ENCODE measurements at regions not wholly inside any gene's neighbourhood (a gene's known extent, or its start where the extent isn't known, plus 50 kb on each side); places are given as distances from the start of the nearest gene placed in this dataset.
"Not testable (repeated sequence)": the region's sequence is repeated elsewhere in the genome, so short reads cannot be mapped to it uniquely, and the experiment has no call there.

DNA sequence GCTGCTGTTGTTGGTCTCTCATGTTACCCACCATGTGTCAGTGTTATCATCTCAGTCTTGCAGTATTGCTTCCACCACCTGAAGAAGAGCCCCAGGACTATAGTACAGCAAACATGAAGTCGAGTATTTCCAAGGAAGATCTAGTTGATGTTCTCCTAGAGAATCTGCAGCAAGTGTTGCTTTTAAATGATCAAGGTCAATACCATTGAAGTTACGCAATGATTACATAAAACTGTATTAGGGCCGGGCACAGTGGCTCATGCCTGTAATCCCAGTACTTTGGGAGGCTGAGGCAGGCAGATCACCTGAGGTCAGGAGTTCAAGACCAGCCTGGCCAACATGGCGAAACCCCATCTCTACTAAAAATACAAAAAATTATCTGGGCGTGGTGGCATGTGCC, 173.9 kb downstream of the TJP1 start:
- DNase-seq; in situ Hi-C loops (cut with HindIII; ENCODE audit: low pct_ligation_motif_present, low pct_unique_long_range_greater_than_20kb, low sequenced_read_pairs): not testable (repeated sequence)

DNA sequence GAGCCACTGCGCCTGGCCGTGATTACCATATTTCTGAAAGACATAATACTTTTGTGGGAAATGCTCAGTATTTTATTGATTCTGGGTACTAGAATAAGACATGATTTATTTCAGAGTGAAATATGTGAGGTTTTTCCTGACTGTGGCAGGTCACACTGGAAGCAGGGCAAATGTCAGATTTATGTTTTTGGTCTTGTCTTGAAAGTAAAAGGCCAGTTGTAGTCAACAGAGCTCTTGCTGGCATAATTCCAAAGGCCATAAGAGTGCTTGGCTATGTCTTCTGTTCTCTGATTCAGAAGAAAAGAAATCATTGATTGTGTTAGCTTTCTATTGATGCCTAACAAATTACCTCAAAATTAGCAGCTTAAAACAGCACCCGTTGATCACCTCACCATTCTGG, 176.4 kb downstream of the TJP1 start:
- no peak for DNase-seq
- in situ Hi-C loops (cut with HindIII; ENCODE audit: low pct_ligation_motif_present, low pct_unique_long_range_greater_than_20kb, low sequenced_read_pairs), result no loop called here

DNA sequence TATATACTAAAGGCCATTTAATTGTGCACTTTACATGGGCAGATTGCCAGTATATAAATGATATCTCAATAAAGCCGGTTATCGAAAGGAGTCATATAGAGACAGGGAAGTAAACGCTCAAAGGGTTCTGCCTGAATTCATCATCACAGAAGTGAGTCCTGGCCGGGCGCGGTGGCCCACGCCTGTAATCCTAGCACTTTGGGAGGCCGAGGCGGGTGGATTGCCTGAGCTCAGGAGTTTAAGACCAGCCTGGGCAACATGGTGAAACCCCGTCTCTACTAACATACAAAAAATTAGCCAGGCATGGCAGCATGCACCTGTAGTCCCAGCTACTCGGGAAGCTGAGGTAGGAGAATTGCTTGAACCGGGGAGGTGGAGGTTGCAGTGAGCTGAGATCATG, 177.9 kb downstream of the TJP1 start:
- in situ Hi-C loops (cut with HindIII; ENCODE audit: low pct_ligation_motif_present, low pct_unique_long_range_greater_than_20kb, low sequenced_read_pairs), result not testable (repeated sequence)

DNA sequence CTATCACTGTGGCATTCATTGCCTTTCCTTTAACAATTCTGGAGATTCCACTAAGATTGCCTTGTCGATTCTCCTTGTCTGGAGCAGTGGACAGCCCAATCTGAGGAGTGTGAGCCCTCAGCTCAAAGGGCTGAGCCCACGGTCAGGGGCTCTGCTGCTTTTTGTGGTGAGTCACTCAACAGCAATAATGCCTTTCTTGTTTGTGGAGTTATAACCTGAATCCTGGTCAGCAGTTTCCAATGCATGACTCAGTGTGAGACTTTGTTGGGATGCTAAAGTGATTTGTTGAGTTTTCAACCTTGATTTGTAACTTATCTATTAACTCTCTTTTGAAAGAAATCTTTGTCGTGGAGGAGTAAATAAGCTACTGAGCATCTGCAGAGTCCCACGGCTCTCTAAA, 183.5 kb downstream of the TJP1 start:
- in situ Hi-C loops (cut with HindIII; ENCODE audit: low pct_ligation_motif_present, low pct_unique_long_range_greater_than_20kb, low sequenced_read_pairs), result no loop called here
- DNase-seq, result no peak

More for the DNA sequence above, 177.9 kb downstream of the TJP1 start:
- not testable (repeated sequence) for DNase-seq

DNA sequence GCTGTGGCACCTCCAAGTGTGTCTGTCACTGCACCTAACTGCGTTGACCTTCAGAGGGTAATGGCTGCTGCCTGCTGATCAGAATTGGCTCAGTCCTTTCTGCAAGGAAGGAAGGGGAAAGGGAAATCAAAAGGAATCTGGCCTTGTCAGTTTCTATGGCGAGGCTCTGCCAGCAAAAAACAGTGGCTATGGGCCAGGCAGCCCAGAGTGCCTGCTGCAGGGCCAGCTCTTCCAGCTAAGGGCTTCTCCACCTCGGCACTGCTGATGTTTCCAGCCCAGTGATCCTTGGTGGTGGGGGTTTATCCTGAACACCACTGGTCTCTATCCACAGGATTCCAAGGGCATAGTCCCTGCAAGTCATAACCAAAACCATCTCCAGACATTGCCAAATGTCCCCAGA, 184.3 kb downstream of the TJP1 start:
- no peak for DNase-seq
- in situ Hi-C loops (cut with HindIII; ENCODE audit: low pct_ligation_motif_present, low pct_unique_long_range_greater_than_20kb, low sequenced_read_pairs), result no loop called here

DNA sequence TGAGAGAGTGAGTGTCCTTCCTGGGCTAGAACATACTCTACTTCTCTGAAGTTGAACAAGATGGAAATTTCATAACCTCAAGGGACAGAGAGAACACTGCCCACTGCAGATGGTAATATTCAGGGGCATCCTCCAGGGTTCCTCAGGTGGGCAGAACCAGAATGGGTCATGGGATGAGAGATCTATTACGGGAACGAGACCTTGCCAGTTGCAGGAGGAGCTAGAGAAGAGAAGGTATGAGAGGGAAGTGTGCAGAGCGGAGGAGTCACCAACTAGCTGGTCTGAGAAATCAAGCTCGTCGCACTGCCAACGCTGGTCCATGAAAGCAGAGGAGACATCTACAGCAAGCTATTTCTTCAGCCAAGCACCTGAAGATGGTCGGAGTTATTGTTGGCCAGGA, 184.7 kb downstream of the TJP1 start:
- in situ Hi-C loops (cut with HindIII; ENCODE audit: low pct_ligation_motif_present, low pct_unique_long_range_greater_than_20kb, low sequenced_read_pairs), result no loop called here
- no peak for DNase-seq

DNA sequence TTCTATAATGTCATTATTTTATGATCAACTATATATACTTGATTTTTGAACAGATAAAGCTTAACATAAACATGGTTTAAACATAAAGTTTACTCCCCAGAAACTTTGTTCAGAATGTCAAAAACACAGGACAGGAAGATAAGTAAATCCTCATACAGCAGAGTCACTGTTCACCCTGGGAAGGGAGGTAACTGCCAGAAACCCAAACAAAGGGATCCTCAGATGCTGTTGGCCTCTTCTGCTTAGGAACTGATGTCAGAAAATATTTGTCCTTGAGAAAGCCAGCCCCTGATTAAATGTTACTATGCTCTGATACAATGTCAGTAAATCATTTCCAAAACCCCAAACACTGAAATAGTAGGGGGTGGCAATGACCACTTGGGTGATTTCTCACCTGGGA, 185.3 kb downstream of the TJP1 start:
- in situ Hi-C loops (cut with HindIII; ENCODE audit: low pct_ligation_motif_present, low pct_unique_long_range_greater_than_20kb, low sequenced_read_pairs), result no loop called here
- DNase-seq, result no peak

DNA sequence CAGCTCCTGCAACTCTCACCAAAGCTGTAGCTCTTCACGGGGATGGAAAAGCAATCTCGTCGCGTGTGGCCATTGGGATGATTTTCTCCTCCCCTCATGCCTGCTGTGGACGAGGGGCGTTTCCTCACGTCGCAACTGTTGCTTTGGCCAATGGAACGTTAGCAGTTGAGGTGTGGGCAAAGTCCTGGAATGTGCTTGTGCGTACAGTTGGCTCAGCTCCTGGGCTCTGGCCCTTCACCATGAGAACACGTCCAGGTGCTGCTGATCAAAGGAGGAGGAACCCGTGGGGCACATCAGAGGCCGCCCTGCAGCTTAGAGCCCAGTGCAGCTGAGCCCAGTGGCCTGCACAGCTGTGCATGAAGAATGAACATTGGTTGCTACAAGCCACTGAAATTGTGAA, 186.1 kb downstream of the TJP1 start:
- in situ Hi-C loops (cut with HindIII; ENCODE audit: low pct_ligation_motif_present, low pct_unique_long_range_greater_than_20kb, low sequenced_read_pairs), result no loop called here
- DNase-seq, result no peak

DNA sequence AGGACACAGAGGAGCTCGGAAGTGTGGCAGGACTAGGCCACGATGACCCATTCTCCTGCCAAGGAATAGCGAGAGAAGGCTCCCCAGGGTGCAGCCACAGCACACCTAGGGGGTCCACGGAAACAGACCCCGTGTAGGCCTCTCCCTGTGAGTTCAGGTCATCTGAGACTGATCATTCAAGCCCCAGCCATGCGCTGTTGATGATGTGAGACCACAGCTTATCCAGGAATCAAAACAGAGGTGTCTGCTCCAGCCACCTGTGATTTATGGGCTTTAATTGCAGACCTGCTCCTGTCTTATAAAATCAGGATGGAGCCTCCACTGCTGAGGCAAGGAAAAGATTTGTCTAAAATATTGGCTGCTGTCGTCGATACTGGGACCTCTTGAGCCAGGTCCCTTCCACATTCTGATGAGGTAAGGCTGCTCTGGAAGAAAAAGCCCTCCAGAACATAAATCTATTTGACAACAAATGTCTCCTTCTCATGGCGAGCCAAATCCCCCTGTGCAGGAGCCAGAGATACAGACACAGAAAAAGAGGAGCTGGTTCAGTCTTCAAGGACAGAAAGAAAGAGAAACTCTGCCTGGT, 186.7 kb downstream of the TJP1 start:
- in situ Hi-C loops (cut with HindIII; ENCODE audit: low pct_ligation_motif_present, low pct_unique_long_range_greater_than_20kb, low sequenced_read_pairs), result no loop called here
- no peak for DNase-seq

DNA sequence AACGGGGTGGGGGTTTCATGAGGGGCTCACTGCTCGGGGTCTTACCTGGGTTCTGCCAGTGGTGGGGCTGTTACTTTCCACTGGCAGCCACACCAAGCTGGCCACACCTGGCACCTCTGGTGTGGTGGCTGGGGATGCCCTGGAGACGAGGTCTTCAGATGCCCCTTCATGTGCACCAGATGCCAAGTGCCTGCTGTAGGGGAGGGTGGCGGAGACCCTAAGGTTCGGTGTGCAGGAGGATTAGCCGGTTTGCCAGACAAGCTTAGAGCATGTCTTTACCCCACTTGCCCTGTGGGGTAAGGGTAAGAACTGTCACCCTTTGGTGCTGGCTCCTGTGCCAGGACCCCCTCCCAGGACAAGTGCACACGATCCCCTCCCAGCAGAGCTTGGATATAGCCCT, 188.3 kb downstream of the TJP1 start:
- in situ Hi-C loops (cut with HindIII; ENCODE audit: low pct_ligation_motif_present, low pct_unique_long_range_greater_than_20kb, low sequenced_read_pairs), result no loop called here
- no peak for DNase-seq

DNA sequence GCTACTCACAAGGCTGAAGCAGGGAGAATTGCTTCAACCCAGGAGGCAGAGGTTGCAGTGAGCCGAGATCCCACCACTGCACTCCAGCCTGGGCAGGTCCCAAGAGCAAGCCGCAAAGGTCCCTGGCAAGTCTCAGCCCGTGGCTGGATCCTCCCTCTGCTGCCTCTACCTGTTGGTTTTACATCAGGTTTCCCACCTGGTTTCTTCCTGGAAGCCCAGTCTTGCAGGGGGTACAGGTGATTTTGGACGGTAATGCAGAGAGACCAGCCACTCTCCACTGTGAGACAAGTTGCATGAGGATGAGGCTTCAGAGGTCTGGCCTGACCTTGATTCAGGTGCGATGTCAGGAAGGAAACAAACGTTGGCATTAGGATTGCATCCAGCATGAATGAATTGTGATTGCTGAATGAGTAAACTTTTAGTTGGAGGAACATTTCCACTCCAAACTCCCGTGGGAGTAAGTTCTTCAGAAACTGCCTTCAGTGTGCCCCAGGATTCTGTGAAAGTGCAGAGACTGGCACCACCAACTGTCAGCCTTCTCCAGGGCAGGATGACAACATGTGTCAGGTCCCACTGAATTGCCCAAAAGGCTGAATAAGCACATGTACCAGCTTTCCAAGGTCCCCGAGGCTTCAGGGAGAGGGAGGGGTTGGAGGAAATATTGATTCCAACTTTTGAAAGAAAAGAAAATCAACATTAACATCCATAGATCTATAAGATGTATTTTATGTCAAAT, 189.4 kb downstream of the TJP1 start:
- DNase-seq, result no peak
- in situ Hi-C loops (cut with HindIII; ENCODE audit: low pct_ligation_motif_present, low pct_unique_long_range_greater_than_20kb, low sequenced_read_pairs), result no loop called here

DNA sequence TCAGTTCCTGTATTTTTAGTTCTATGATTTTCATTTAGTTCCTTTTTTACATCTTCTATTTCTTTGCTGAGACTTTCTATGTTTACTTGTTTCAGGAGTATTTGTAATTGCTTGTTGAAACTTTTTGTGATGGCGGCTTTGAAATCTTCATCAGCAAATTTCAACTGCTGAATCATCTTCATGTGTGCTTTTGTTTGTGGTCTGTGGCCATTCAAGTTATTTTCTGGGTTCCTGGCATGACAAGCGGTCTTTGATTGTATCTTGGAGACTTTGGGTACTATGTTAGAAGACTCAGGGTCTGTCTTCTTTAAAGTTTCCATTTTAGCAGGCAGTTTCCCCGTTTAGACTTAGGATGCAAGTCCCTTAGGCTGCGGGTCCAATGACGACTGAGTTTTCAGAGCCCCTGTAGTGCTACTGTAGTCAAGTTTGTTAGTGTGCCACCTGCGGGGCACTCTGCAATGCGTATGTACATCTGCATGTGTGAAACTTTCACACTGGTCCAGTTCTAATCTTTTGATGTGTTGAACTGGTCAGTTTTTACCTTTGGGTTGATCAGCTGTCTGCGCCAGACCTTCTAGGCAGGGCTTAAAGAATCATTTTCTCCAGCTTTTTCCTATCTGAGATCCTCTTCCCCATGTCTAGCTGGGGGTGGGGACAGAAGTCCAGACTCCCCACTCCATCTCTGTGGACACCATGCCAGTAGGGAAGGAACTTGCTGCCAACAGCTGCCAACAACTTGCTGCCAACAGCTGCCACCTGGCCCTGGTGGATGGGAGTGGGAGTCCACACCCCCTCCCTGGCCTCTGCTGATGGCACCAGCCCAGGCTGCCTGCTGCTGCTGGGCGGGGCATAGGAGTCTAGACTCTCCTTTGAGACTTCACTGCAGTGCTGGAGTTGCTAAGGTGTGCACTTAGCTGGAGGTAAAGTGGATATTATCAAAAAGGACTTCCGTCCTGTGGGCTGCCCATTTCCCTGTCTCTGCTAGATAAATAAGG, 190.9 kb downstream of the TJP1 start:
- DNase-seq, result no peak
- in situ Hi-C loops (cut with HindIII; ENCODE audit: low pct_ligation_motif_present, low pct_unique_long_range_greater_than_20kb, low sequenced_read_pairs), result no loop called here

DNA sequence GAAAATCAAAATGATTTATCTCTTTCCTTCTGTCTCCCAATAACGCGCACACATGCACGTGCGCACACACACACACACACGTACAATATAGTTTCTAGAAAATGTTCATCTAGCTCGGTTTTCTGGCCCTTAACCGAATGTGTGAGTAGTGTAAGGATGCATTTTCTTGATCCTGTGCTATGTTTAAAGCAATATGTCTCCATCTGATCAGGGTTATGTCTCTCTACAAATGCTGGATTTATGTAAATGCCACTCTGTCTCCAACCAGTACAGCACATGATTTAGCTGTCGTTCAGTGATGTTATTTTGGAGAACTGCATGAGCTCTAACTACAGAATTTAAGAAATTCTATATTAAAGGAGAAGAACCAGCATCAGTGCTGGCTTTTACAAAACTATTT, 198.0 kb downstream of the TJP1 start:
- DNase-seq, result no peak
- in situ Hi-C loops (cut with HindIII; ENCODE audit: low pct_ligation_motif_present, low pct_unique_long_range_greater_than_20kb, low sequenced_read_pairs), result no loop called here

DNA sequence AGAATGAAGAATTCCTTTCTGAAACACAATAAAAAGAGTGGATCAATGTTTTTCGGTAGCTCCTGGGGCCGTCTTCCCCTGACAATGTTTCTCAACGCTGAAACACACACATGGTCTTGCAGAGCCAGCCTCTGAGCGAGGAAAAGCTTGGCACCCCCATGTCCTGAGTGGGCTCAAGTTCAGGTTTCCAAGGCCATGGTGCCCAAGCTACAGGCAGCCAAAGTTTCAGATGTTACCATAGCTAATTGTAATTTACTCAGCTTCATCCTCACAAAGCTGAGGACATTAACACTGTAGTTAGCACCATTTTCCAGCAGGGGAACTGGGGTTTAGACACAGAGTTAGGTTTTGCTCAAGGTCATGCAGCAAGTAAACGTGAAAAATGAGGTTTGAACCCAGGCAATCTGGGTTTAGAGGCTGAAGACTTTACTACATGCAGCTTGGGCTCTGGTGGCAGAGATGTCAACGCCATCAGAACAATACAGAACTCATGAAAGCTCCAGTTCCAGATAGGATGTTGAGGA, 199.1 kb downstream of the TJP1 start:
- in situ Hi-C loops (cut with HindIII; ENCODE audit: low pct_ligation_motif_present, low pct_unique_long_range_greater_than_20kb, low sequenced_read_pairs), result no loop called here

DNA sequence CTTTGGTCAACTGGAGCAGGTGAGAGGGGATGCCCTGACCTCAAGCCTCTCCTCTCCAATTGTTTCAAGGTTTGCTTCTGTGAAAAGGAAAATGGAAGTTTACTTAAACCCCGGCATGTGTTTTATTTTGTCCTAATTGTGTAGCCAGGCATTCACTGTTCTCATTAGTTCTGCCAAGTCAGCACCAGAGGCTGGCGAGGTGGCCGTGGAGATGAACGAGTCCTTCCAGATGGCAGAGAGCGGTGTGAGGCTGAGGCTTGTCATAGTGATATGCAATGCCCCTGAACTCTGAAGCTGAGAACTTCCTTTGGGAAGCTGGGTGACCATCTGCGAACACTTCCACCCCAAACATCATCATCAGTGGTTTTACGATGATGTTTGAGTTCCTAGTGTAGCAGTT, 199.6 kb downstream of the TJP1 start:
- no peak for DNase-seq
- in situ Hi-C loops (cut with HindIII; ENCODE audit: low pct_ligation_motif_present, low pct_unique_long_range_greater_than_20kb, low sequenced_read_pairs), result no loop called here

More for the DNA sequence above, 199.1 kb downstream of the TJP1 start:
- no peak for DNase-seq

DNA sequence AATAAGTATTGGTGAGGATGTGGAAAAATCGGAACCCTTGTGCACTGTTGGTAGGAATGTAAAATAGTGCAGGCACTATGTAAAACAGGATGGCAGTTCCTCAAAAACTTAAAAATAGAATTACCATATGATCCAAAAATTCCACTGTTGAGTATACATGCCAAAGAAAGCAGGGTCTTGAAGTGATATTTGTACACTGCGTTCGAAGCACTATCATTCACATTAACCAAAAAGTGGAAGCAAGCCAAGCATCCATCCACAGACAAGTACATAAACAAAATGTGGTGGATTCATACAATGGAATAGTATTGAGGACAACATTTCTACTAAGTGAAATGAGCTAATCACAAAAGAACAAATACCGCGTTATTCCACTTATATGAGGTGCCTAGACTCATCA, 200.7 kb downstream of the TJP1 start:
- DNase-seq, result no peak
- in situ Hi-C loops (cut with HindIII; ENCODE audit: low pct_ligation_motif_present, low pct_unique_long_range_greater_than_20kb, low sequenced_read_pairs), result no loop called here

DNA sequence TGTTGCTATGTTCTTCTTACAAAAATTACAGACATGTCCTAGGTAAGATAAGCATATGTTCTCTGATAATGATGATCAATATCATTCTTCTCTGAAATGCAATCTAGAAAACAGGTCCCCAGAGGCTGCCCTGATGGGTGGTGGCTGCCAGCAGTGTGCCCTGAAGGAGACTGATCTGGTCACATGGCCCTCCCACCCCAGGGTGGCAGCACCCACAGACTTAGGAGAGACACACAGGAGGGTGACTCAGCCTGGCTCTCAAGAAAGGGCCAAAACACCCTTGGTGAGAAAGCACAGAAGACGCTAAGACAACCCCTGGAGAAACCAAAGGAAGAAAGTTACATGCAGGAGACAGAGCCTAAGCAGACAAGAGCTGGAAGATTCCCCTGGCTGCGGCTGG, 203.7 kb downstream of the TJP1 start:
- in situ Hi-C loops (cut with HindIII; ENCODE audit: low pct_ligation_motif_present, low pct_unique_long_range_greater_than_20kb, low sequenced_read_pairs), result no loop called here
- DNase-seq, result no peak

DNA sequence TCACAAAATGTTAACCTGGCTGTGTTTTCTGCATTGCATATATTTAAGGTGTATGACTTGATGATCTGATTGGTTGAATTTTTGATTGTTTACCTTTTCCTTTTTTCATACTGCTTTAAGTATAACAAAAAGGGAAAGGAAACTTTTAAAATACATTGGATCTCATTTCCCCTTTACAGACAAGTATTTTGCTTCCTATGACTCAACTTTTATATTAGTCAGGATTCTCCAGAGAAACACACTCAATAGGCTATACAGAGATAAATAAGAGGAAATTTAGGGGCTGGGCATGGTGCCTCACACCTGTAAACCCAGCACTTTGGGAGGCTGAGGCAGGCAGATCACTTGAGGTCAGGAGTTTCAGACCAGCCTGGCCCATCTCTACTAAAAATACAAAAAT, 205.8 kb downstream of the TJP1 start:
- no peak for DNase-seq
- in situ Hi-C loops (cut with HindIII; ENCODE audit: low pct_ligation_motif_present, low pct_unique_long_range_greater_than_20kb, low sequenced_read_pairs), result no loop called here

DNA sequence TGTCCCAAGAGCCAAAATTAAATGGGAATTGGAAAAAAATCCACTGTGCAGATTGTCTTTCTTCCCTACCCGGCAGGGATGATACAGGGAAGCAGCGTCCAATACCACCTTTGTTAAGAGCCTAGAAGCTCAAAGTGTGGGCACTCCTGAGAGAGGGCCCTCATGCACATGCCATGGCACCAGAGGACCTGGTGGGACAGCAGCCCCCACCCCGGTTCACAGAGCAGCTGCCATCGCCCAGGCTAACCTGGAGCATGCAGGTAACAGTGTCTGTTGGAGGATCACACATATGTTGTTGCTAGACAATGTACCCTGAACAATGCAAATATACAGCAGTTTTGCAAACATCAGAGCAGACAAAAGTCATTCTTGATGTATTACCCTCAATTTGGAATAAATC, 206.5 kb downstream of the TJP1 start:
- DNase-seq, result no peak
- in situ Hi-C loops (cut with HindIII; ENCODE audit: low pct_ligation_motif_present, low pct_unique_long_range_greater_than_20kb, low sequenced_read_pairs), result no loop called here

Data from ACHN (cell line).